ENCODE measurements at regions not wholly inside any gene's neighbourhood (a gene's known extent, or its start where the extent isn't known, plus 50 kb on each side); places are given as distances from the start of the nearest gene placed in this dataset.

DNA sequence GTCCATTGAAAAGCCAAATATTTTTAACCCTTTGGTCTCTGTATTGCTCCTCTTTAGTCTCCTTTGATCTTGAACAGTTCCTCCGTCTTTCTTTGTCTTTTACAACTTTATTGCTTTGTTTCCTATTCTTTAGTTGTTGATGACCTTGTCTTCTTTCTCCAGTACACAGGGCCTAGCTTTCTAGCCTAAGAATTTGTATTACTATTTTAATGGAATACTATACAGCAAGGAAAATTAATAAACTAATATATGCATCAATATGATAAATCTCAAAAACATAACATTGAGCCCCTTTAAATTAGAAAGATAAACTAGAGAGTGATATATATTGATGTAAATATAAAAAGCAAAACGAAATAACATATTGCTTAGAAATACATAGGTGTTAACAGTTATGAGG lies 88.7 kb downstream of the NR1D2 start:
- intact Hi-C loops (cut with DNase I), result no loop called here
- DNase-seq (no peak), ATAC-seq (no peak)

DNA sequence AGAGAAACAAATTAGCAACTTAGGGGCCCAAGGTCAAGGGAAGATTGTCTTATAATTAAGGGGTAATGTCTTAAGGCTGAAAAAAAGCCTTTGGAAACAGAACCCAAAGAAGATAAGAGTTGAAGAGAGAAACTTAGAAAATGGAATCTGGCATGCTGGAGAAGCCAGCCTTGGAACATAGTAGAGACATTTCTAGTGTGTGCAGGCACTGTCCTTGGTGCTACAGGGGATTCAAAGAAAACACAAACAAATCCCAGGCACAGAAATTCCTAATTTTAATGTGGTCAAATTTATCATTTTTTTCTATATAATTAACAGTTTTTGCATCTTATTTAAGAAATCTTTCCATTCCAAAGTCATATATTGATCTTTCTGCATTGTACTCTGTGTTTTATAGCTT lies 89.4 kb downstream of the NR1D2 start:
- intact Hi-C loops (cut with DNase I), result no loop called here
- no peak for ATAC-seq
- DNase-seq, result no peak

DNA sequence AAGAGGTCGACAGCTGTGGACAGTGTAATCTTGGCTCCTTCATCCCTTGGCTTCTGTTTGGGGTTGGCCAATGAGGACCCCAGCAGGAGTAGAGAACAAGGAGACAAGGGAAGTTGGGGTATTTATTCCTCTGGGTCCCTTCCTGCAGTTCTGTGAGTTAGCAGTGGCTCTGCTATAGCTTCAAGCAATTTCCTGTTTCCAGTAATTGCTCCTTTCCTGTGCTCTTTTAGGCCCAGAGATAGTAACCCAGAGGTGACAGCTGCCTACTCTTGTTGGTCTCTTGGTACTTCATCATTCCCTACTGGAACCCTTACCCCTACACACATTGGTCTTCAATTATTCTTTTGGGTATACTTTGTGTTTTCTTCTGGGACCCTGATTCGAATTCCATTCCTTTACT lies 92.9 kb downstream of the NR1D2 start:
- ATAC-seq (no peak), DNase-seq (no peak)
- intact Hi-C loops (cut with DNase I), result no loop called here

DNA sequence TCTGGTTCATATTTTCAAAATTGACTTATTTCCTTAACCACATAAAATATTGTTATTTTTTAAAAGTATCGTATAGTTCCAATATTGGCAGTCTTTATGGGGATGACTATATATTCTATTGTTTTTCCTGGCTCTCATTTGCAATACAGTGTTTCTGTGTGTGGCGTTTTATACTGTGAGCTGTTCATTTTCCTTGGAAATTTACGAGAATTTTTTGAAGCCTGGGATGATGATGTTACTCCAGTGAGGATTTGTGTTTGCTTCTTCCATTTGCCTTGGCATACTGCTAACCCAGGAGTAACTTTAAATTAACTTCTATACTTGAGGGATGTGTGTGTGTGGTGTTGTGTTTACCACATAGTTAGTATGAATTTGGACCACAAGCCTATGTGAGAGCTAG lies 95.2 kb downstream of the NR1D2 start:
- intact Hi-C loops (cut with DNase I), result no loop called here
- ATAC-seq (no peak), DNase-seq (no peak)

DNA sequence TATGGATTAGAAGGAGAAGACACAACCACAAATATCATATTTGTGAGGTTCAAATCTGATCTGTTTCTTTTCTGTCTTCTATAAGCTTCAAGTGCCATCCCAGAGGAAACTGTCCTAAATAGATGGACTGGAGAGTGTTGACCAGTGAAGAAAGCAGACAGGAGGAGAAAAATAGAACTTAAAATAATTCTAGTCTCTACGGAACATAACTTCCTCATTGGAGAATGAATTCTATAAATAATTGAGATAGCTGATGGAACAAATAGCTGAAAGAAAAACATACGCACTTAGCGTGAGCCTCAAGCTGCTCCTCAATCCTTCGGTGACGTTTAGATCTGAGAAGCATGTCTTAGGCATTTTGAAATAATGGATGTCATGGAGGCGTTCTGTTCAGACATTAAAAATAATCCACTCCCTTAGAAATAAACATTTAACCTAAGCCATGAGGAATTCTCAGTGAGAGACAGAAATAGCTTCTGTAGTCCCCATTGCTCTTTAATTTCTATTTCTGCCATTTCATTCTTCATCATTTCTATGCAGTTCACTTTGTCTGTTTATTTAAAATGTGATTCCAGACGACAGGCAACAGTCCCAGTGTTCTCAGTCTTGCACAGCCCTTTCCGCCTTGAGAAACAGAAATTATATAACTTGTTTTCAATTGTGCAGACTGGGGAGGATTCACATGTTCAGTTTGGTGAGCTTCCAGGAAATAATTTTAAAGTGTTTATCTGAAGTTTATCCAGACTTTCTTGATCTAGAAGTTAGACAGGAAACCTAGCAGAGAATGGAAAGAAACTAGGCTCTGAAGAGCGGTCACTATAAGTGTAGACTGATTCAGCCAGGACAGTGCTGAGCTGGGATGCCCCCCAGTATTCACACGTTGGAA lies 97.3 kb downstream of the NR1D2 start:
- ATAC-seq (peak; percentile 73 to 78), DNase-seq (no peak)
- intact Hi-C loops (cut with DNase I), result no loop called here

DNA sequence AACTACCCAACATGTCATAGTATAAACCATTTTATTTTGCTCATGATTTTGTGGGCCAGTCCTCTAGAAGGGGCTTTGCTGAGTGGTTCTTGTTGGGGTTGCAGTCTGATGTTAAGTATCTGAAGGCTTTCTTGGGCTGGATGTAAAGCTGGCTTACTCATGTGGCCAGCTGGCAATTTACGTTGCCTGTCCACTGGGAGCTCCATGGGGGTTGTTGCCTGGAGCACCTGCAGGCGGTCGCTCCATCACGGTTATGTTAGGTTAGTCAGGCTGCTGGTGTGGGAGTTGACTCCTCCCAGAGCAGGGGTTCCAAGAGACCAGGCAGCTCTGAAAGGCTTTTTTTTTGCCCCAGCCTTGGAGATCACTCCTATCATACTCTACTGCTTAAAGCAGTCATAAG lies 98.1 kb downstream of the NR1D2 start:
- intact Hi-C loops (cut with DNase I), result no loop called here
- ATAC-seq (peak in 1 of 2 donors; percentile 6), DNase-seq (no peak)

DNA sequence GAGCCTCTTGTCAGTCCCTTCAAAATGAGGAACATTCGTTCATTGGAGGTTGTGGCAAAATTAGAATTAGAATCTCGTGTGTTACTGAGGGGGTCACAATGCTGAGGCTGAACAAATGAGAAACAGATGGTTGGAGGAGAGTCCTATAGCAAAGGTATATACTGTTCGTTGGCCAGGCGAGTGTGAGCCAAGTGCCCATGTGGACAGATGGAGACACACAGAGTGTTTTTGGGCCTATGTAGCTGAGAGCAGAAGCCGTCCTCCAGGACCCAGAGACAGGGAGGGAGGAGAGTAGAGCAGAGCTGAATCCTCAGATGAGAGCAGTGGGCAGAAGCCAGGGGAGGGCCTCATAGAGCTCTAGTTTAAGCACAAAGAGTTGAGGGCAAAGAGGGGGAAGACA lies 98.9 kb downstream of the NR1D2 start:
- no peak for DNase-seq
- intact Hi-C loops (cut with DNase I), result no loop called here
- no peak for ATAC-seq

DNA sequence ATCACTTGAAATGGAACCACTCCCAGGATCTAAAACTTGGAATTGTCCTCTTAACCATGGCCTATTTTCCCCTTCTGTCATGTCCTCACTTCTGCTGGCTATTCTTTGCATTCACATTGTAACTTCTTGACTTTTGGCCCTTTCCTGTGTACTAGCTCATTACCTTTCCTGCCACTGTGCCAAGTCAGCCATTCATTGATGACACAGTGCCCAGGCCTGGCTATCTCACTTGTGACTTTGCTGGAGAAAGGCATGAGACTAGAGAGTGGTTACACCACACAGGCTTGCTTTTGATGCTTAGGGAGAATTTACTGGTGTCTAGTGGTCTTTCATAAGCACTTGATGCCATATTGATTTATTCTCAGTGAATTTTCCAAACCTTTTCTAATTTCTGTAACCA lies 101.1 kb downstream of the NR1D2 start:
- ATAC-seq, result no peak
- DNase-seq, result no peak
- intact Hi-C loops (cut with DNase I), result no loop called here

DNA sequence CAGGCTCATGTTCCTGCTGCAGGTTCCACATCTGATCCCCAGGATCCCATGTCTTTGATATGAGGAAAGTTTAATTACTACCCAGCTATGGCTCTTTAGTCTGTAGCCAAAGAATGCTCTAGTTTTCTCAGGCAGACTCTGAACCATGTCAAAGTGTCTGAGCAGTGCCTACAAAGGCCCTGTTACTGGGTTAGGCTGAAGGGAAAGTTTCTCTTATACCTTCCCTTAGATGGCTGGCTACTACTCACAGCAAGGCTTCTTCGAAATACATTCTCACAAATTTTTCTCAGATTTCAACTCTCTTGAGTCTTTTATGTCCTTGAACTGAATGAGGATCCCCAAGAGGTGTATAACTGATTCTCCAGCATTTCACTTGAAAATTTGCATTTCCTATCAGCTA lies 102.4 kb downstream of the NR1D2 start:
- intact Hi-C loops (cut with DNase I), result no loop called here
- no peak for DNase-seq
- ATAC-seq, result peak in 1 of 2 donors; percentile 11

DNA sequence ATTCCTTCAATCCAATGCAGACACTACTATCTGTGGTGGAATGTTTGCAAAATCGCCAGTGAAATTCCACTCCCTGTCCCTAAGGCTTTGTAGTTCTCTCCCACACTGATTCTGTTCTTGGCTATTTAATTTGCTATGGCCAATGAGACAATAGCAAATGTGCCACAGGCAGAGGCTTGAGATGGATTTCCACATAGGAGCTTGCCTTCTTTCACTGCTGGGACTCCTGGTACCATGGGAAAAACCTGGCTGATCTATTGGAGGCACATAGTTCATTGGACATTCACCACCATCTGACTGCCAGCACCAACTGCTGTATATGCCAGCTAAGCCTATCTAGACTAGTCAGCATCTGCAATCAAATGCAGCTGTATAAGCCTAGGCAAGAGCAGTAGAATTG lies 103.8 kb downstream of the NR1D2 start:
- intact Hi-C loops (cut with DNase I), result no loop called here
- DNase-seq (no peak), ATAC-seq (peak; percentile 48 to 59)

DNA sequence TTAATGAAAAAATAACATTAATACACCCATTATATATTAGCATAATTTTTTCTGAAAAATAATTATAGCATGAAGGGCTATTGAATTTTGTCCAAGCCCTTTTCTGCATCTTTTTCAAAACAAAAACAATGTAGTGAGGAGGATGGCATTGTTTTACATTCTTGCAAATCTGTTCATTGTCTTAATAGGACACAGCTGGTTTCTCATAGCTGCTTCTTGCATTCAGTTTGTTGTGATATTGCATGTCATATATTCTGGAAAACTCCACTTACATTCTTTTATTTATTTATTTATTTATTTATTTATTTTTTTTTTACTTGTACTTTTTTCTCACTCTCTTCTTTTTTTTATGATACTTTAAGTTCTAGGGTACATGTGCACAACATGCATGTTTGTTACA lies 107.4 kb downstream of the NR1D2 start:
- no peak for DNase-seq
- intact Hi-C loops (cut with DNase I), result no loop called here
- no peak for ATAC-seq

DNA sequence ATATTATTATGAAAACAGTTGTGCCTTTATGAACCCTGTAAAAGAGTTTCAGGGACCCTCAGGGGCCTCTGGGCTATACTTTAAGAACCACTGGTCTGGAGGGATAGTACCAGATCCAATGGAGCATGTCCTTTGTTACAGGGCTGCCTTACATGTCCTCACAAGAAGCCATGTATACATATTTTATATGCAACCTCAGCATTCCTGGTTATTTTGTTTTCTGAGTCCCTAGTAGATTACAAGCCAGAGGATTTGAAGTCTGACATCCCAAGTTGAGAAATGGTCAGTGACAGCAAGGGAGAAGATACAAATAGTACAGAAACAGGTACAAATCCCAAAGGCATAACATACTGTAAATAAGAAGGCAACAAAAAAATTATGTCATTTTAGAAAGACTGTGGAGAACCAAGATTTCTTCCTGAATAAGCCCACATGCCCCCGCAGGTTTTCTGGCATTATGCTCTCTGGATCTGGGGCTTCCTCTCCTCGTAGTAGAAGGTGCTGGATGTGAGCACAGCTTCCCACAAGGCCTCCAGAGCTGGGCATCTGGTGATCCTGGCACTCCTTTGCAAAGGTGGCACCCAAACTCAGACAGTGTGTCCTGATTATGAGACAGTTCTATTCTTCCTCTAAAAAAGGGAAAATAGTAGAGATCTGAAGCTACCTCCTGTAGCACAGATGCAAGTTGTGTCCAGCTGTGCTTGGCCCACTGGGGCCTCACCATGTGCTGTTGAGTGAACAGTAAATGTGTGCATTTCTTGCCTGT lies 114.0 kb downstream of the NR1D2 start:
- DNase-seq (no peak), ATAC-seq (no peak)
- intact Hi-C loops (cut with DNase I), result no loop called here

DNA sequence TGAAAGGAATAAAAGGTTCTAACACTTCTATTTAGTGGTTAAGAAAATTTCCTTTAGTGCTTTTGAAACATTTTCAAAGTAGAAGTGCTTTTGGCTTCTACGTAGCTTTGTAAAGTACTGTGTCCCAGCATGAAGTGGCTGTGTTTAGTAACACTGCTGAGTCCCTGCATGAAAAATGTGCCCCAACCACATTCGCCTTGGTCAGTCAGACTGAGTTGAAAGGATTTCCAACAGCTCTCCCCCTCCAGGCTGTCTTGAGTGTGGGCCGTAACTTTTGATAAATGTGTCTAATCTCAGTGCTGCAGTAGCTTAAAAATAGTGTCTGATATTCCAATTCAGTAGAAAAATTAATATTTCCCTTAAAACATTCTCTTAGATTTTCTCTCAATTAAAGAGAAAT lies 115.0 kb downstream of the NR1D2 start:
- intact Hi-C loops (cut with DNase I), result loop anchor here in 1 of 2 donors (10.0 kb wide), 1 partner anchor 175 kb away; no protein-coding TSS in a partner anchor
- DNase-seq (no peak), ATAC-seq (peak; percentile 81 to 88)

DNA sequence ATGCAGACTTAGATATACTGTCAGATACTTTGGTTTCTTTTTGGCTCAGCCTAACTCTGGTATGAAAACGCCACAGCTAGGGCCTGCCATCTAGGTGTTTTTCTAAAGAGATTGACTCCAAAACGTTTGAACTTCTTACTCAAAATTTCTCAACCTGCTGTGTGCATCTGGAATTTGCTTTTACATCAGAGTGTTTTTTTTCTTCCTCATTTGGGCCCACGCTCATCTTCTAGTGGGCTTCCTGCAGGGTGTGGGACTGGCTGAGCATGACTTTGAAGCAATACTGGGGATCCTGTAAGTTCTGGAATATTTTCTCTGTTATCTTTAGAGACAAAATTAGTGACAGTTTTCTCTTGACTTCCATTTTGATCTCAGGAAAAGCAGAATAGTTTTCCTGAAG lies 117.8 kb downstream of the NR1D2 start:
- intact Hi-C loops (cut with DNase I), result loop anchor here in 1 of 2 donors (10.0 kb wide), 1 partner anchor 172 kb away; no protein-coding TSS in a partner anchor
- no peak for DNase-seq
- ATAC-seq, result no peak

Data from left cardiac atrium (tissue), 4 donors.